BLaER1 (cell line): ENCODE measurements at regions not wholly inside any gene's neighbourhood (a gene's known extent, or its start where the extent isn't known, plus 50 kb on each side); places are given as distances from the start of the nearest gene placed in this dataset.

Experiments used
- H3K27ac ChIP-seq: shearing (Covaris generic); formaldehyde crosslinking; 2 replicates; pipeline ENCODE4 v1.8.1; 2022
- H3K27me3 ChIP-seq: shearing (Covaris generic); formaldehyde crosslinking; 2 replicates; pipeline ENCODE4 v1.8.1; 2022
- H3K36me3 ChIP-seq: shearing (Covaris generic); formaldehyde crosslinking; 2 replicates; pipeline ENCODE4 v1.8.1; 2022
- H3K4me1 ChIP-seq: shearing (Covaris generic); formaldehyde crosslinking; 2 replicates; pipeline ENCODE4 v1.8.1; 2022
- H3K4me2 ChIP-seq: shearing (Covaris generic); formaldehyde crosslinking; 2 replicates; pipeline ENCODE4 v1.8.1; 2022
- H3K4me3 ChIP-seq: shearing (Covaris generic); formaldehyde crosslinking; 2 replicates; pipeline ENCODE4 v1.8.1; 2022
- H3K9ac ChIP-seq: shearing (Covaris generic); formaldehyde crosslinking; 2 replicates; pipeline ENCODE4 v1.8.1; 2022
- H3K9me3 ChIP-seq: shearing (Covaris generic); formaldehyde crosslinking; 2 replicates; pipeline ENCODE4 v1.8.1; 2022
- H4K20me1 ChIP-seq: shearing (Covaris generic); formaldehyde crosslinking; 2 replicates; pipeline ENCODE4 v1.8.1; 2022
- Cebpa-rat ChIP-seq: shearing (Covaris generic); IDR thresholded peaks from 2 replicates; pipeline ENCODE4 v1.8.1; 2022

DNA sequence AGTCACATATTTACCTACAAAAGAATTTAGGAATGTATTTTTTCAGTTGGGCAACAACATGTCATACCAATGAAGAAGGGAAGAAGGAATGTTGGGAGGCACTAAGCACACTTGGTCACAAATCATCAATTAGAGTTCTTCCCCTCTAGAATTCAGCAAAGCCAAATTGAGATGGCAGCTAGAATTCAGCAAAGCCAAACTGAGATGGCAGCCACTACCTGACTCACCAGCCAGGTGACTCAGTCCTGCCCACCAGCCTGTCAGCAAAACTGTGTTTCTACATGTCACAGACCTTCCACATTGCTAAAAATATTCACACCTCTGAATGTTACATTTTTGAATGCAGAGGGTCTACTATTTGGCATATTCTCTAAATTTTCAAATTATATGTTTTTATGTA lies 63.2 kb upstream of the NOCT start:
- H3K36me3 ChIP-seq, result no peaks in the 10 kb centered on the region
- no peaks in the 10 kb centered on the region for H3K9me3 ChIP-seq
- no peak overlapping the region for H3K9ac ChIP-seq
- no peaks in the 10 kb centered on the region for H3K4me1 ChIP-seq
- no peaks in the 10 kb centered on the region for H4K20me1 ChIP-seq
- no peak overlapping the region for H3K4me3 ChIP-seq
- no peak overlapping the region for H3K4me2 ChIP-seq
- no peak for TF ChIP-seq Cebpa-rat
- H3K27ac ChIP-seq, result no peak overlapping the region
- H3K27me3 ChIP-seq, result no peaks in the 10 kb centered on the region

DNA sequence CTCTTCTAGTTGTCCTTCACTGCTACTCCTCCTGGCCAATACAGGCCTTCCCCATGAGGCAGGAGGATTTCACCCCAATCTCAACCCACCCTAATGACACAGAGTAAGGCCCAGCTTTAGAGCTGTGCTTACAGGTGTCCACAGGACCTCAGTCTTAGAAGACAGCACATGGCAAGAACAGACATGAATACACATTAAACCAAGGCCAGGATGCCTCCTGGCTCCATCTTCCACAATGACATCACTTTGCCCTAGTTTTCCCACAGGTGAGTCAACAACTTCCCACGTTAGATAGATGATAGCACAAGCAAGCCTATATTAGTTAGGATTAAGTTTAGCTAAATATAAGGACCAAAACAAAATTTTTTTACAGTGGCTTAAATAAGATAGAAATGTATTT lies 63.8 kb upstream of the NOCT start:
- Histone ChIP-seq H3K27ac (no peak overlapping the region), H3K27me3 (no peaks in the 10 kb centered on the region), H3K4me3 (no peak overlapping the region), H3K9me3 (no peaks in the 10 kb centered on the region), H3K36me3 (no peaks in the 10 kb centered on the region), H3K4me1 (0 out of 2 replicates have a peak, but pooled peaks cover 6% of the 10 kb centered on the region), H3K9ac (no peak overlapping the region), H4K20me1 (no peaks in the 10 kb centered on the region), H3K4me2 (no peak overlapping the region)
- no peak for TF ChIP-seq Cebpa-rat

DNA sequence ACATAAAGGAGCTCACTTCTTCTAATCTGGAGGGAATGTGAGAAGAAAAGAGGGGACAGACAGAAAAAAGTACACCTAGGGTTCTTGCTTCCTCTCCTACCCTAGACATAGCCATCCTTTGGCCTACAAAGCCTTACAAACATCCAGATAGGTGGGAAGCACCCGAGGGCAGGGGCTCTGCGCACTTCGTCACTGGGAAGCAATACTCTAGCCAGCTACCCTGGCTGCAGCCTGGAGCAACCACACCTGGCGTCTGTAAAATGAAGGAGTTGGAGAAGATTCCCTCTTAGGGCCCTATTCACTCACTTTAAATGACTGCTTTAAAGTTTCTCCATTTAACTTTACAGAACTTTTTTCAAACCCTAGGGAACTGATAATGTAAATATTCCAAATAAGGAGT lies 65.7 kb upstream of the NOCT start:
- no peak overlapping the region for H3K4me2 ChIP-seq
- no peaks in the 10 kb centered on the region for H3K36me3 ChIP-seq
- H3K27me3 ChIP-seq, result no peaks in the 10 kb centered on the region
- H3K9ac ChIP-seq, result no peak overlapping the region
- H4K20me1 ChIP-seq, result no peaks in the 10 kb centered on the region
- H3K4me1 ChIP-seq, result 0 out of 2 replicates have a peak, but pooled peaks cover 7% of the 10 kb centered on the region
- no peak for TF ChIP-seq Cebpa-rat
- H3K9me3 ChIP-seq, result no peaks in the 10 kb centered on the region
- no peak overlapping the region for H3K27ac ChIP-seq
- H3K4me3 ChIP-seq, result no peak overlapping the region

DNA sequence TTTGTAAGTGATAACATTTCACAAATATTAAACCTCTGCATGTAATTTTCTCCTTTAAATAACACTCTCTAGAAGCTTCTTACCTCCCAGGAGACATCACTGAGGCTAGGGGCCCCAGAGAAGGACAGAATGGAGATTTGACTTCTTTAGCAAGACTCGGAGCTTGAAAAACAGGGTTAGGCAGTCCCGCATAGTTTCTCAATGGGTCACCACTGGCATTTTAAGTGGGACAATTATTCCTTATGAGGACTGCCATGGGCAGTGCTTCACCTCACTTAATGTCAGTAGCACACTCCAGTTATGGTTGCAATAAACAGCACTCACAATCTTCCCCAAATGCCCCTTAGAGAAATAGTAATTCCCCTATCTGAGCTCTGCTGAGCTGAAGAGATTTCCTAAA lies 66.7 kb upstream of the NOCT start:
- Histone ChIP-seq H3K27me3 (no peaks in the 10 kb centered on the region), H3K9ac (no peak overlapping the region), H3K27ac (no peak overlapping the region), H3K4me1 (0 out of 2 replicates have a peak, but pooled peaks cover 7% of the 10 kb centered on the region), H3K4me3 (no peak overlapping the region), H3K36me3 (no peaks in the 10 kb centered on the region), H3K9me3 (no peaks in the 10 kb centered on the region), H4K20me1 (no peaks in the 10 kb centered on the region), H3K4me2 (no peak overlapping the region)
- no peak for TF ChIP-seq Cebpa-rat

DNA sequence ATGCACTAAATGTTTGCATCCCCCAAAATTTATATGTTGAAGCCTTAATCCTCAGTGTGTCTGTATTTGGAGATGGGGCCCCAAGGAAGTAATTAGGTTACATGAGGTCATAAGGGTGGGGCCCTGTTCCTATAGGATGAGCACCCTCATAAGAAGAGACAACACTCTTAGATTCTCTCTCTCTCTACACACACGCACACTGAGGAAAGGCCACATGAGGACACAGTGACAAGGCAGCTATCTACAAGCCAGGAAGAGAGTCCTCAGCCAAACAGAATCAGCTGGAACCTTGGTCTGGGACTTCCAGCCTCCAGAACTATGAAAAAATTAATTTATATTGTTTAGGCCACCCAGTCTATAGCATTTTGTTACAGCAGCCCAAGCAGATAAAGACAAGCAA lies 69.3 kb upstream of the NOCT start:
- H3K4me3 ChIP-seq, result no peak overlapping the region
- no peak overlapping the region for H3K9ac ChIP-seq
- 0 out of 2 replicates have a peak, but pooled peaks cover 7% of the 10 kb centered on the region for H3K4me1 ChIP-seq
- H3K9me3 ChIP-seq, result no peaks in the 10 kb centered on the region
- no peak for TF ChIP-seq Cebpa-rat
- no peaks in the 10 kb centered on the region for H3K36me3 ChIP-seq
- no peak overlapping the region for H3K27ac ChIP-seq
- no peak overlapping the region for H3K4me2 ChIP-seq
- no peaks in the 10 kb centered on the region for H4K20me1 ChIP-seq
- no peaks in the 10 kb centered on the region for H3K27me3 ChIP-seq

DNA sequence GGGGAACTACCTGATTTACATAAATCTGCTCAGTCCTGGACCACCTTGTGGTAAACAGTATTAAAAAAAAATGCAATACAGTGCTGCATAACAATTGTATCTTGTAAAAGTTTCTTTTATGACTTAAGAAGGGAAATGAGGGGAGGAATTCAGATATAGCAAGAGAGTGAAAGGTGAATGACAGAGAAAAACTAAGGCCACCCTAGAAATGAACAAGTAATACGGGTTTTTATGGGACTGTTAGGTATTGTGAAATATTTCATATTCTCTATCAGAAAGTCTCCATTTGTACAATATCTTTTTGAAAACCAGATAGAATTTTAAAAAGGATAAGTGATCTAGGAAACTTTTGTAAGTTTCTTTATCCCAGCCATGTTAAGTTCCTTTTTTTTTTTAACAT lies 69.7 kb upstream of the NOCT start:
- Histone ChIP-seq H3K4me3 (no peak overlapping the region), H3K4me2 (no peak overlapping the region), H4K20me1 (no peaks in the 10 kb centered on the region), H3K9ac (no peak overlapping the region), H3K9me3 (no peaks in the 10 kb centered on the region), H3K36me3 (no peaks in the 10 kb centered on the region), H3K27me3 (no peaks in the 10 kb centered on the region), H3K4me1 (0 out of 2 replicates have a peak, but pooled peaks cover 7% of the 10 kb centered on the region), H3K27ac (no peak overlapping the region)
- TF ChIP-seq Cebpa-rat, result no peak

DNA sequence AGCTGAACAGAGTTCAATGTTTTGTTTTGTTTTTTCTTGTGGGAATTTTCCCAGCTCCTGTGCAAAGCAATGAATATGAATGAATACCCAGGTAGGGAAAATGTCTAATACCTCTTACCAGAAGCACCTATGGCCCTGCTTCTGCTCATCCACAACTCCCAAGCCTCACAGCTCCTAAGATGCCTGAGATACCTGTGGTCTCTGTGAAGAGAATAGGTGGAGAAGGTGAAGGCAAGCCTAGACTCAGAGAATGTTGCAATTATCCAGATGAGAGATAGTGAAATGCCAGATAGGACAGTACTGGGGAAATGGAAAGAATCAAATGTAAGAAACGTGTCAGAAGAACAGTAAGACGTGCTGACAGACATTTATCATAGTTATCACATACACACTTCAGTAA lies 70.2 kb upstream of the NOCT start:
- Histone ChIP-seq H3K4me2 (no peak overlapping the region), H3K36me3 (no peaks in the 10 kb centered on the region), H4K20me1 (no peaks in the 10 kb centered on the region), H3K27ac (no peak overlapping the region), H3K9ac (no peak overlapping the region), H3K4me3 (no peak overlapping the region), H3K9me3 (no peaks in the 10 kb centered on the region), H3K27me3 (no peaks in the 10 kb centered on the region), H3K4me1 (0 out of 2 replicates have a peak, but pooled peaks cover 7% of the 10 kb centered on the region)
- TF ChIP-seq Cebpa-rat, result no peak

DNA sequence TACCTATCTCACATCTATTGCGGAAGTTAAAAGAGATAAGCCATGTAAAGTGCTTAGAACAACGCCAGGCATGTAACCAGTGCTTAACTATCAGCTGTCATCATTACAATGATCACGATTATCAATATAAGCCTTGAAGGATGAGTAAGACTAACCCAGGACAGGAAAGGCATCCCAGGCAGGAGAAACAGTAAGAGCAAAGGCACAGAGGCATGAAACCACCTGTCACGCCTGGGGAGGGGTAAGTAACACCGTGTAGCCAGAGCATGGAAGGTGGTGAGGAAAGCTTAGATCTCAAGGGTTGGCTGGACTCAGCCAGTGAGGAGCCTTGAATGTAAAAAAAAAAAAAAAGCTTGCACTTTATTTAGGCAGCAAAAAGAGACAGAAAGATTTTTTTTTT lies 71.7 kb upstream of the NOCT start:
- H3K4me2 ChIP-seq, result no peak overlapping the region
- H3K4me3 ChIP-seq, result no peak overlapping the region
- no peak overlapping the region for H3K9ac ChIP-seq
- H3K4me1 ChIP-seq, result 0 out of 2 replicates have a peak, but pooled peaks cover 7% of the 10 kb centered on the region
- no peaks in the 10 kb centered on the region for H3K36me3 ChIP-seq
- no peak for TF ChIP-seq Cebpa-rat
- no peak overlapping the region for H3K27ac ChIP-seq
- no peaks in the 10 kb centered on the region for H3K9me3 ChIP-seq
- no peaks in the 10 kb centered on the region for H4K20me1 ChIP-seq
- no peaks in the 10 kb centered on the region for H3K27me3 ChIP-seq

DNA sequence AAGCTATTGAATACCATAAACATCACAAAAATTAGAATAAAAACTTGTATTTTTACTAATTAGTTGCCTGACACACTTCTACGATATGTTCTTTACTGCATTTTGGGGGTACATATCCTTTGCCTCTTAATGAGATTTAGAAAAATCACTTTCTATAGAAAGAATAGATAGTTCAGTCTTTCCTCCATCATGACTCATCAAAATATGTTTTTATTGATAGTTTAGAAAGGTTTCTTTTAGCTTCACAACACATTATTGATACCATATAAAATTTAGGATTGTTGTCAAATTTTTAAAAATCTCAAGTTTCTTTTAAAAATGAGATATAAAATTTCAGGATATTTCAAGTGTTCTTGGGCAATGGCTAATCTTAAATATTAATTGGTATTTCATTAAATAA lies 74.5 kb upstream of the NOCT start:
- H3K27ac ChIP-seq, result no peak overlapping the region
- no peaks in the 10 kb centered on the region for H3K36me3 ChIP-seq
- no peak overlapping the region for H3K4me3 ChIP-seq
- no peaks in the 10 kb centered on the region for H4K20me1 ChIP-seq
- no peak for TF ChIP-seq Cebpa-rat
- H3K27me3 ChIP-seq, result no peaks in the 10 kb centered on the region
- no peak overlapping the region for H3K9ac ChIP-seq
- no peaks in the 10 kb centered on the region for H3K4me1 ChIP-seq
- no peak overlapping the region for H3K4me2 ChIP-seq
- no peaks in the 10 kb centered on the region for H3K9me3 ChIP-seq

DNA sequence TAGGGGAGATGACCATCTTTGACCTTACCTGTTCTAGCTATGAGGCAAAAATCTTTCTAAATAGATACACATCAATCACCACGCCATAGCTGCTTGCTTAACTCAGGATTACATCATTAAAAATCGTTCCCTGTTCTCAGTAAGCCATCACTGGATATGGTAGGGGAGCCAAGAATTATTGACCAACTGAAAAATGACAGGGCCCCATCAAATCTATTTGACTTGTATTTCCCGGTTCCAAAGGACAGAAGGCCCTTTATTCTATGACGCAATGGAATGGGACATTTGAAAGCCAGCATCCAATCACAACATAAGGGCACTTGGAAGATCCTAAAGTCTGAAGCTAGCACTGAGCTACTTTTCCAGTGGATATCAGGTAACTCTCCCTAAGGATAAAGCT lies 75.6 kb upstream of the NOCT start:
- Histone ChIP-seq H3K27ac (no peak overlapping the region), H3K4me3 (no peak overlapping the region), H3K9me3 (no peaks in the 10 kb centered on the region), H3K4me1 (no peaks in the 10 kb centered on the region), H3K4me2 (no peak overlapping the region), H3K27me3 (no peaks in the 10 kb centered on the region), H3K9ac (no peak overlapping the region), H3K36me3 (no peaks in the 10 kb centered on the region), H4K20me1 (no peaks in the 10 kb centered on the region)
- TF ChIP-seq Cebpa-rat, result no peak

DNA sequence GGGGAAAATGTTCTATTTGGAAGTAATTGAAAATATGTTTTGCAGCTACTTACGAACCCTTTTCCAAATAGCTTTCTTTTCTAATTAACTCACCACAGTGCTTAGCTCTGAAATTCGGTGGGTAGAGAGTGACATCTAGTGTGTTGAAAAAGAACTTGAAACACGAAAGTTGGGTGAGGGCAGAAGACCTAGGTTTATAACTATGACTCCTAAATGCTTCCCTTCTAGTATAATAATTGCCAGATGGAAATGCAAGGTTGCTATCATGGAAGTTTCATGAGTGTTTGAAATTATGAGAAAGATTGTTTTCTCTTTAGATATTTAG lies 77.3 kb upstream of the NOCT start:
- Histone ChIP-seq H3K4me2 (no peak overlapping the region), H3K9me3 (no peaks in the 10 kb centered on the region), H3K27ac (no peak overlapping the region), H3K4me3 (no peak overlapping the region), H3K9ac (no peak overlapping the region), H4K20me1 (no peaks in the 10 kb centered on the region), H3K27me3 (no peaks in the 10 kb centered on the region), H3K36me3 (no peaks in the 10 kb centered on the region), H3K4me1 (no peaks in the 10 kb centered on the region)
- TF ChIP-seq Cebpa-rat, result no peak
